Heart right ventricle (tissue), 16 donors: ENCODE measurements at regions not wholly inside any gene's neighbourhood (a gene's known extent, or its start where the extent isn't known, plus 50 kb on each side); places are given as distances from the start of the nearest gene placed in this dataset.
"Not testable (repeated sequence)": the region's sequence is repeated elsewhere in the genome, so short reads cannot be mapped to it uniquely, and the experiment has no call there.

Experiments used
- ATAC-seq, 8 donors: fragments of 200-7000 bp; cut with Tn5 transposase; one replicate each; pipeline ENCODE4 v1.9.1; 2020; ENCODE audit warnings: mild to moderate bottlenecking in 8 of 8, moderate library complexity in 8 of 8, moderate number of reproducible peaks in 1 of 8
- DNase-seq, 2 donors: peaks; one replicate each; pipeline ENCODE4 v3.0.0-alpha.2; 2020
- H3K27ac ChIP-seq, 10 donors: fragments of 200-600 bp; sonication (generic) in 2 of 10; one replicate each; pipeline versions ENCODE4 v1.5.0 to v1.8.0; 2020 to 2022; ENCODE audit warnings: mild to moderate bottlenecking in 3 of 10
- H3K27me3 ChIP-seq, 7 donors: fragments of 200-600 bp; one replicate each; pipeline ENCODE4 v1.8.0; 2021 to 2022; ENCODE audit warnings: mild to moderate bottlenecking in 2 of 7
- H3K36me3 ChIP-seq, 9 donors: fragments of 200-600 bp; sonication (generic) in 1 of 9; one replicate each; pipeline versions ENCODE4 v1.5.0 to v1.8.0; 2020 to 2022; ENCODE audit warnings: mild to moderate bottlenecking in 2 of 9
- H3K4me1 ChIP-seq, 9 donors: fragments of 200-600 bp; sonication (generic) in 1 of 9; one replicate each; pipeline versions ENCODE4 v1.5.0 to v1.8.0; 2020 to 2022; ENCODE audit warnings: mild to moderate bottlenecking in 4 of 9
- H3K4me3 ChIP-seq, 10 donors: fragments of 200-600 bp; sonication (generic) in 2 of 10; one replicate each; pipeline versions ENCODE4 v1.5.0 to v1.8.0; 2020 to 2022; ENCODE audit warnings: mild to moderate bottlenecking in 7 of 10, moderate library complexity in 2 of 10
- H3K9me3 ChIP-seq, 11 donors: fragments of 200-600 bp in 10 of 11; sonication (generic) in 2 of 11; one replicate each; pipeline versions ENCODE4 v1.5.0 to v1.8.0; 2013 to 2022; ENCODE audit warnings: mild to moderate bottlenecking in 2 of 11, control low read depth in 1 of 11, moderate library complexity in 1 of 11
- WGBS, 2 donors: extraction: QIAGEN DNeasy Blood & Tissue Kit; methylation state at CpG; one replicate each; pipeline ENCODE4 v1.1.7; 2013; ENCODE audit warnings: inconsistent platforms in 1 of 2; 5-methylcytosine and 5-hydroxymethylcytosine counted together
- intact Hi-C, 10 donors: fragments of 100-400 bp; cut with DNase I; formaldehyde crosslinking; loops; one replicate each; pipeline versions ENCODE4 v1.11.1 to v1.14.2; 2022
- TF ChIP-seq, protein P1 (sequence below), 9 donors: fragments of 200-600 bp; sonication (generic) in 2 of 9; IDR thresholded peaks; one replicate each; pipeline versions ENCODE4 v1.5.0 to v1.8.0; 2021 to 2022; ENCODE audit warnings: antibody characterized with exemption in 9 of 9, mild to moderate bottlenecking in 5 of 9, moderate library complexity in 1 of 9
- donor health status: Arrhythmogenic right ventricular cardiomyopathy.
- donor health status: ischemic (EF 13 %, LVEDD 7.1; RV severe dilation, severe dysfunction).
- donor health status: healthy with polysubstance abuse.
- donor health status: DM: no; HTN: yes; CAD: no.
- donor health status: DM: no; HTN: no; CAD: no.
- donor health status: ischemic (EF 25% LVEDD 6.9; RV normal size, moderate dysfunction).
- donor health status: ischemic (EF 25% LVEDD 5.7; RV mildly dilated, moderate dysfunction).
- donor health status: healthy.
- donor health status: DM: yes; HTN: yes; CAD: no.
- donor health status: Ischemic cardiomyopathy.
- donor health status: ischemic (EF 35%, LVEDD 5.7; RV mildly dilated, moderate dysfunction).
- donor health status: nonischemic (EF 11% LVEDD 7.7; RV severe dilation, severe dysfunction).
- donor health status: DM: yes; HTN: yes; CAD: no.
- donor health status: PGD.
- donor health status: ischemic (EF 29% LVEDD 5.4; RV normal size, mild dysfunction).
- donor health status: nonischemic (EF 23%, LVEDD 6.1; RV moderate dilation, normal function).

DNA sequence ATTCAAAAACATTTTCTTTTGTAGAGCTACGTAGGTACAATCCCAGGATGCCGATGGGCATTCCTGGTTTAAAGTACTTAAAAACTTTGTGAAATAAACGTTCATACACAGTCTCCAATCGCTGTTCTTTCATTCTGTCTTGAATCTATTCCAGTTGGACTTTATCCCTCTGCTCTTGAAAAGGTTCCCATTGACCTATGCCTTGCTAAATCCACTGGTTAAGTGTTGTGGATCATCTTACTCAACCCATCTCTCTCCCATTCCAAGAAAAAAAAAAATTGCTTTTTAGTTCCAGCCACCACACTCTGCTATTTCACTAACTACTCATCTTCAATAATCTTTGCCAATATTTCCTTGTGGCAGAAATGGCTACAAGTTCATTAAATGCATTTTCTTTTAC lies 542.3 kb upstream of the GRIA3 start:
- ATAC-seq (no peak), DNase-seq (no peak)
- Histone ChIP-seq H3K4me1 (no peaks in the 10 kb centered on the region), H3K27me3 (no peaks in the 10 kb centered on the region), H3K27ac (no peak overlapping the region), H3K36me3 (no peaks in the 10 kb centered on the region), H3K4me3 (no peak overlapping the region), H3K9me3 (peaks cover 0 to 4% (median 0%) of the 10 kb centered on the region in 11 donors)
- 68 to 71% methylated on average over 4 of the region's 4 CpGs for WGBS, 2 donors
- TF ChIP-seq, protein P1, sequence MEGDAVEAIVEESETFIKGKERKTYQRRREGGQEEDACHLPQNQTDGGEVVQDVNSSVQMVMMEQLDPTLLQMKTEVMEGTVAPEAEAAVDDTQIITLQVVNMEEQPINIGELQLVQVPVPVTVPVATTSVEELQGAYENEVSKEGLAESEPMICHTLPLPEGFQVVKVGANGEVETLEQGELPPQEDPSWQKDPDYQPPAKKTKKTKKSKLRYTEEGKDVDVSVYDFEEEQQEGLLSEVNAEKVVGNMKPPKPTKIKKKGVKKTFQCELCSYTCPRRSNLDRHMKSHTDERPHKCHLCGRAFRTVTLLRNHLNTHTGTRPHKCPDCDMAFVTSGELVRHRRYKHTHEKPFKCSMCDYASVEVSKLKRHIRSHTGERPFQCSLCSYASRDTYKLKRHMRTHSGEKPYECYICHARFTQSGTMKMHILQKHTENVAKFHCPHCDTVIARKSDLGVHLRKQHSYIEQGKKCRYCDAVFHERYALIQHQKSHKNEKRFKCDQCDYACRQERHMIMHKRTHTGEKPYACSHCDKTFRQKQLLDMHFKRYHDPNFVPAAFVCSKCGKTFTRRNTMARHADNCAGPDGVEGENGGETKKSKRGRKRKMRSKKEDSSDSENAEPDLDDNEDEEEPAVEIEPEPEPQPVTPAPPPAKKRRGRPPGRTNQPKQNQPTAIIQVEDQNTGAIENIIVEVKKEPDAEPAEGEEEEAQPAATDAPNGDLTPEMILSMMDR (IDR thresholded peaks at IDR 0.05) = no peak
- intact Hi-C loops = no loop called here

DNA sequence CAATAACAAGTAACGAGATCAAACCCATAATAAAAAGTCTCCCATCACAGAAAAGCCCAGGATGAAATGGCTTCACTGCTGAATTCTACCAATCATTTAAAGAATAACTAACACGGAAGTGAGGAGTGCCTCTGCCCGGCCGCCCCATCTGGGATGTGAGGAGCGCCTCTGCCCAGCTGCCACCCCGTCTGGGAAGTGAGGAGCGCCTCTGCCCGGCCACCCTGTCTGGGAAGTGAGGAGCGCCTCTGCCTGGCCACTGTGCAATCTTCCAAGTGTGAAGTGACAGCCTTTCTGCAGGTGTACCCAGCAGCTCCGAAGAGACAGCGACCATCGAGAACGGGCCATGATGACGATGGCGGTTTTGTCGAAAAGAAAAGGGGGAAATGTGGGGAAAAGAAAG lies 528.8 kb upstream of the GRIA3 start:
- H3K27ac ChIP-seq, H3K9me3 ChIP-seq, H3K4me1 ChIP-seq, intact Hi-C loops, ATAC-seq, H3K4me3 ChIP-seq, DNase-seq, H3K27me3 ChIP-seq, H3K36me3 ChIP-seq: not testable (repeated sequence)
- 81 to 87% methylated on average over 13 to 16 of the region's 16 CpGs for WGBS, 2 donors

DNA sequence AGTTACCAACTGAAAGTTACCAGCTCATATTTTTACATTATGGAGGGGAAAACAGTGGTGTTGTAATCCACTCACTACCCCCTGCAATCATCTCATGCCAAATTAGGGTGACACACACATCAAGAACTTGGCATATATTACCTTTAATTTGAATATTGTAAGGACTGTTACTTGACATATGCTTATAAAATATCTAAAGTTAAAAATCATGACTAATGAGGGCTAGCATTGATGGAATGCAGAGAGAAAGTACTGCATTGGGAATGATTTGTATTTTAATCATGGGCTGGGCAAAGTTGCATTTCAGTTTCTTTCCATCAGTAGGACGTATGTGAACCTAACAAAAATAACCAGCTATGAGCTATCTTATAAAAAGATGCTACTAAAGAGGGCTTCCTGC lies 517.5 kb upstream of the GRIA3 start:
- no peaks in the 10 kb centered on the region for H3K9me3 ChIP-seq
- H3K27me3 ChIP-seq = no peaks in the 10 kb centered on the region
- DNase-seq (no peak), ATAC-seq (no peak)
- no peak overlapping the region for H3K27ac ChIP-seq
- H3K4me1 ChIP-seq = no peaks in the 10 kb centered on the region
- no peak overlapping the region for H3K4me3 ChIP-seq
- no peaks in the 10 kb centered on the region for H3K36me3 ChIP-seq
- 27 to 69% methylated on average over 1 of the region's 1 CpG for WGBS, 2 donors
- TF ChIP-seq, protein P1 (IDR thresholded peaks at IDR 0.05) = no peak
- intact Hi-C loops = no loop called here

DNA sequence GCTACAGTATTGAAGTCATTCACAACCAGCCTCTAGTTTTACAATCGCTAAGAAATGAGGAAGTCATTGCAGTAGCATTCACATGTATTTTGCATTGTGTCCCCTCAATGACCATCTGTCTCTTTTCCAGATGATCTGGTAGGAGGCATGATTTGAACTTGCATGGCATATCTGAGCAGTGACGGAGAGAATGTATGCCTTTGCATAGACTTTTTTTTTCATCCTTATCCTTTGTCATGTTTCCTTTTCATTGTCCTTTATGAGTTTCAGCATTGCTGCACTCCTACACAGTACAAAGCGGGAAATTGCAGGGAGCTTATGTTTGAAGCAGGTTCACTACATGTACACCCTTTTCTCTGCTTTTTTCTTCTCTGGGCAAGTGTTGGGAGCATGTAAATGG lies 516.4 kb upstream of the GRIA3 start:
- H3K9me3 ChIP-seq = no peaks in the 10 kb centered on the region
- no peak overlapping the region for H3K4me3 ChIP-seq
- DNase-seq = no peak
- H3K36me3 ChIP-seq = no peaks in the 10 kb centered on the region
- TF ChIP-seq, protein P1 (IDR thresholded peaks at IDR 0.05) = no peak
- no peaks in the 10 kb centered on the region for H3K27me3 ChIP-seq
- H3K27ac ChIP-seq = no peak overlapping the region
- no peaks in the 10 kb centered on the region for H3K4me1 ChIP-seq
- intact Hi-C loops = no loop called here
- ATAC-seq = no peak
- 74 to 80% methylated on average over 3 of the region's 3 CpGs for WGBS, 2 donors

DNA sequence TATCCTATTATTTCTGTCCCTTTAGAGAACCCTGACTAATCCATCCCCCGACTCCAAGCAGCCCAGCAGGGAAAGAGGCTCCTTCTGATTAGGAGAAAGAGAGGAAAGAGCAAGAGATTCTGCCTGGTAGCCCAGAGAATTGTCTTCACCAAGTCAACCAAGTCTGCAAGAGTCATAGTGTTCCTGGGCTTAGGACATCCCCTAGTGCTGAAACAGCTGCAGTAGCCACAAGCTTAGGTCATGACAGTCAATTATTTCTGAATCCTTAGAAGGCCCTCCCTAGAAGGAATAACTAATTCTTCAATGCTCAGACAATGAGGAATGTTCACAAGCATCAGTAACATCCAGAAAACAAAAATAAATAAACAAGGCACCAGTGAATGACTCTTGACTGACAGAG lies 480.3 kb upstream of the GRIA3 start:
- Histone ChIP-seq H3K9me3 (peaks cover 0 to 41% (median 0%) of the 10 kb centered on the region in 11 donors), H3K36me3 (no peaks in the 10 kb centered on the region), H3K4me1 (no peaks in the 10 kb centered on the region), H3K27me3 (no peaks in the 10 kb centered on the region), H3K27ac (no peak overlapping the region), H3K4me3 (no peak overlapping the region)
- ATAC-seq = no peak
- no peak for DNase-seq
- intact Hi-C loops = no loop called here
- 35 to 50% methylated on average over 1 of the region's 1 CpG for WGBS, 2 donors
- TF ChIP-seq, protein P1 (IDR thresholded peaks at IDR 0.05) = no peak
